NCI-H128 (cell line): ENCODE measurements at regions not wholly inside any gene's neighbourhood (a gene's known extent, or its start where the extent isn't known, plus 50 kb on each side); places are given as distances from the start of the nearest gene placed in this dataset.
"Not testable (repeated sequence)": the region's sequence is repeated elsewhere in the genome, so short reads cannot be mapped to it uniquely, and the experiment has no call there.

Source experiments
- DNase-seq: peaks from one replicate; lab custom pipeline; 2025; ENCODE audit not compliant: unreplicated experiment; lab: John Stamatoyannopoulos, UW

- no peak for DNase-seq
Observed at GRCh38 chr18:28267878-28268625, 91.1 kb upstream of the CDH2 start.

DNA sequence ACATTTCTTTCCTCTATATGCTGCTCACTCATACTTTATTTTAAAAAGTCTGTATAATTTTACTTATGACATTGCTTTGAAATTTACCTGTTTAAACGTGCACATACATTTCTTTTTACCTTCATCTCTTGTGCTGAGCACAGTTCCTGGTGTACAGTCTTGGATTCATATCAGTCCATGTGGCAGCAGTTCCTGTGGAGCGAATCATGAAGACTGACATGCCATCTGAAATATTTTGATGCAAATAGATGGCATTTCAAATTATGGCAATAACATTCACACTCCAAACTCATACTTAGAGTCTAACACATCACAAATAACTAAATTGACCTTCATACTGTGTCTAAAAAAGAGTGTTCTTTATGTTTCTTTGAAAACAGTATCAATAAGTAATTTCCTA lies 90.3 kb upstream of the CDH2 start:
- no peak for DNase-seq

DNA sequence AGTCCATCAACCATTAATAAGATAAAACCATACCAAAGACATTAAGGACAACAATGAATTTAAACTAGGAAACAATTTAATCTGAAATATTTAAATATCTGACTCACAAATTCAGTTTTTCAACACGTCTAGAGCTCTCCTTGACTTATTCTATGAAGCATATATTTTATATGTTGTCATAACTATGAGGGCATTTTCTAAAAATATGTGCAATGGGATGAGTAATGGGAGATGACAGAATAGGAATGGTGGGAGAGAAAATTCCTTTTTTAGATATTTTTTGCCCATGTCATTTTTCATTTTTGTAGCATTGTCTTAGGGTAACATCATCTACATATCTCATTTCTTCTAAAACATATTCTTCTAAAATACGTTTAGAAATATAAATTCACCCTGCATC lies 79.2 kb upstream of the CDH2 start:
- no peak for DNase-seq

DNA sequence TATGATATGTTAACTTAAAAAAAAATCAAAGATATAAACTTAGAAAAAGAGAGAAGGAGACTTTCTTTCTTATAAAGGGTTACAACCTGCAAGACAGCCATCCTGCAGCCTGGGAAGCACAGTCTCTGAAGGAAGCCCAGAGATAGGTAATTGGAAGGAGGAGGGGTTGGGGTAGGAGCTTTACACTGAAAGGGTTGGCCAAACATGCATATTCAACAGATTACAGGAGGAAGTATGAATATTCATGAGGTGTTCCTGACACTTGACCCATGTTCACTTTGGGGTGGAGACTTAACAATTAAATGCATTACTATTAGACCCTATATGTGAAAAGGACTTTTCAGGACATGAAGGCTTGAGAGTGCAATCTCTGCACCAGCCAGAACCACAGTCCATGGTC lies 71.7 kb upstream of the CDH2 start:
- no peak for DNase-seq

GRCh38 chr18:28240626-28241025 lies 63.7 kb upstream of the CDH2 start:
- not testable (repeated sequence) for DNase-seq

DNA sequence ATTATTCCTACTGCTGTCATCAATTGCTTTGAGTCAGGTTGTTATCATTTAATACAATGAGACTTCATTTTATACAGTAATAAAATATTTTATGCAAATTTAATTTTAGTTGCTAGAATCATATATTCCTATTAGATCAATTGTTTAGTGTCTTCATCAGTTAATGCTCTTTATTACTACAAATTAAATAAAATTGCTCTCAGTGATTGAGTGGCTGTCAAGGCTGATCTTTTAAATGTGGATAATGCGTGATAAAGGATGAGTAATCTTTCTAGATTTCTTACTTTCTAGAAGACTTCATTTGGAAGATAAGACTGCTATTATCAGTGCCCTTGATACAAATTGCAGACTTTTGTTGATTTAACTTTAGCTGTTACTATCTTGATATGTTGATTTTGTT lies 59.6 kb upstream of the CDH2 start:
- no peak for DNase-seq
